CD4-positive, alpha-beta T cell (primary cell): ENCODE measurements at regions not wholly inside any gene's neighbourhood (a gene's known extent, or its start where the extent isn't known, plus 50 kb on each side); places are given as distances from the start of the nearest gene placed in this dataset.
A peak's percentile ranks its signal among the peaks of the same experiment; 100 is the strongest.
"Not testable (repeated sequence)": the region's sequence is repeated elsewhere in the genome, so short reads cannot be mapped to it uniquely, and the experiment has no call there.

ENCODE experiments used
- ATAC-seq: fragments of 200-7000 bp; cut with Tn5 transposase; one replicate; pipeline ENCODE4 v1.10.0; 2022; ENCODE audit warnings: mild to moderate bottlenecking; ENCODE audit not compliant: poor library complexity
- CTCF ChIA-PET: fragments of 350-600 bp; sonication (Branson Sonifier 250); formaldehyde crosslinking; loops from one replicate; lab custom pipeline; 2021; ENCODE audit warnings: antibody characterized with exemption, inconsistent platforms; lab: Charles Lee
- POLR2A ChIA-PET: fragments of 350-600 bp; sonication (Branson Sonifier 250); formaldehyde crosslinking; loops from one replicate; lab custom pipeline; 2021; ENCODE audit warnings: antibody characterized with exemption, inconsistent platforms; lab: Charles Lee
- DNase-seq, 14 experiments: peaks; one replicate each; pipeline ENCODE4 v3.0.0-alpha.2; 2013 to 2020; ENCODE audit warnings: mixed read lengths in 2 of 14
- H3K27ac ChIP-seq, 2 donors: one replicate each; pipeline versions ENCODE4 v1.5.1 to v1.7.0; 2013; ENCODE audit warnings: low read length in 2 of 2, low read depth in 1 of 2, mild to moderate bottlenecking in 1 of 2
- H3K27me3 ChIP-seq, 2 experiments: 1 replicate in 1 of 2; 2 replicates in 1 of 2; pipeline versions ENCODE4 v1.6.1 to v1.7.0; 2013; ENCODE audit warnings: low read length in 2 of 2, control low read depth in 1 of 2, mild to moderate bottlenecking in 1 of 2, moderate library complexity in 1 of 2; ENCODE audit not compliant: insufficient read depth in 2 of 2, control insufficient read depth in 1 of 2
- H3K36me3 ChIP-seq: one replicate; pipeline ENCODE4 v1.6.1; 2013; ENCODE audit warnings: low read length, control low read depth; ENCODE audit not compliant: insufficient read depth
- H3K4me1 ChIP-seq: one replicate; pipeline ENCODE4 v1.6.1; 2013; ENCODE audit warnings: low read length, control low read depth; ENCODE audit not compliant: insufficient read depth
- H3K4me3 ChIP-seq: one replicate; pipeline ENCODE4 v1.5.1; 2013; ENCODE audit warnings: mild to moderate bottlenecking, low read length, moderate library complexity
- H3K9me3 ChIP-seq, 2 experiments: 1 replicate in 1 of 2; 2 replicates in 1 of 2; pipeline versions ENCODE4 v1.6.1 to v1.7.0; 2013; ENCODE audit warnings: low read length in 2 of 2, mild to moderate bottlenecking in 2 of 2, control low read depth in 1 of 2, moderate library complexity in 1 of 2; ENCODE audit not compliant: control insufficient read depth in 1 of 2, insufficient read depth in 1 of 2
- H3K27ac Mint-ChIP-seq: one replicate; pipeline ENCODE4 v1.8.0; 2020; ENCODE audit warnings: mixed read lengths
- H3K27me3 Mint-ChIP-seq: one replicate; pipeline ENCODE4 v1.8.0; 2021; ENCODE audit warnings: mixed read lengths
- H3K36me3 Mint-ChIP-seq: one replicate; pipeline ENCODE4 v1.8.0; 2021; ENCODE audit warnings: low read depth, mixed read lengths
- H3K4me1 Mint-ChIP-seq: one replicate; pipeline ENCODE4 v1.8.0; 2021; ENCODE audit warnings: low read depth, mixed read lengths
- H3K4me3 Mint-ChIP-seq: one replicate; pipeline ENCODE4 v1.8.0; 2020; ENCODE audit warnings: mild to moderate bottlenecking, mixed read lengths
- H3K9me3 Mint-ChIP-seq: one replicate; pipeline ENCODE4 v1.8.0; 2020; ENCODE audit warnings: mixed read lengths
- intact Hi-C, 2 experiments: fragments of 100-400 bp; cut with DNase I in 1 of 2; cut with micrococcal nuclease in 1 of 2; formaldehyde crosslinking; loops; one replicate each; pipeline versions ENCODE4 v1.15.1 to v1.9.0; 2023 to 2025; cut with DNase I, micrococcal nuclease
- TF ChIP-seq, protein P1 (sequence below): fragments of 200-600 bp; IDR thresholded peaks from one replicate; pipeline ENCODE4 v1.8.0; 2022; ENCODE audit warnings: antibody characterized with exemption, mild to moderate bottlenecking

DNA sequence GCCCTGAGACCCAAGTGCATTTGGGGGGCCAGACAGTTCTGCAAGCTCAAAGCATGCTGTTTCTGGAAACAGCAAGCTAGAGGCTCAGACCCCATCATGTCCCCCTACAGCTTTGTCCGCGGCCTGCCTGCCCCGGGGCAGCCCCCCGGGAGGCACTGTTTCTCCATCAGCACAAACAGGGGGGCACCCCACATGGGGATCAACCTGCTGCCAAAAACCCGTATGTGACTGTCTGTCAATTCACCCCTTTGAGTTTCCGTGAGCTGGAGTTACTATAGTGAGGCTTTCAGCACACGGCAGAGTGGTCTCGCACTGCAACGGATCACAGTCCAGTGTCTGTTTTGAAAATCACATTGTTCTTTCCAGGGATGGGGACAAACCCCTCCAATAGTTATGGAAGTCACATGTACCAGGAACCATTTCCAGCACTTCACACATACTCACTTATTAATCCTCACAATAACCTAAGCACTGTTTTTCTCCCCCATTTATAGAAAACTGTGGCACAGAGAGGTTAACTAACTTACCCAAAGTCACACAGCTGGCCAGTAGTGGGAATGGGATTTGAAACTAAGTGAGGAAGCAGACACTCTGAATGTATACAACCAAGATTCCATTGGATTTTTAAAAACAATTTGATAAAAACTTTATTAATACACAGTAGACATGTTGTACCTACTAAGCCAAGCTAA is 269.0 kb downstream of the C16orf95 start:
- POLR2A ChIA-PET, result no interaction called here
- H3K27me3 ChIP-seq, result peaks cover 0 to 2% of the 10 kb centered on the region in 2 experiments
- CTCF ChIA-PET, result no interaction called here
- H3K4me3 Mint-ChIP-seq, result no peak overlapping the region
- intact Hi-C loops, result no loop called here
- TF ChIP-seq, protein P1, sequence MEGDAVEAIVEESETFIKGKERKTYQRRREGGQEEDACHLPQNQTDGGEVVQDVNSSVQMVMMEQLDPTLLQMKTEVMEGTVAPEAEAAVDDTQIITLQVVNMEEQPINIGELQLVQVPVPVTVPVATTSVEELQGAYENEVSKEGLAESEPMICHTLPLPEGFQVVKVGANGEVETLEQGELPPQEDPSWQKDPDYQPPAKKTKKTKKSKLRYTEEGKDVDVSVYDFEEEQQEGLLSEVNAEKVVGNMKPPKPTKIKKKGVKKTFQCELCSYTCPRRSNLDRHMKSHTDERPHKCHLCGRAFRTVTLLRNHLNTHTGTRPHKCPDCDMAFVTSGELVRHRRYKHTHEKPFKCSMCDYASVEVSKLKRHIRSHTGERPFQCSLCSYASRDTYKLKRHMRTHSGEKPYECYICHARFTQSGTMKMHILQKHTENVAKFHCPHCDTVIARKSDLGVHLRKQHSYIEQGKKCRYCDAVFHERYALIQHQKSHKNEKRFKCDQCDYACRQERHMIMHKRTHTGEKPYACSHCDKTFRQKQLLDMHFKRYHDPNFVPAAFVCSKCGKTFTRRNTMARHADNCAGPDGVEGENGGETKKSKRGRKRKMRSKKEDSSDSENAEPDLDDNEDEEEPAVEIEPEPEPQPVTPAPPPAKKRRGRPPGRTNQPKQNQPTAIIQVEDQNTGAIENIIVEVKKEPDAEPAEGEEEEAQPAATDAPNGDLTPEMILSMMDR, result no peak
- no peaks in the 10 kb centered on the region for H3K9me3 Mint-ChIP-seq
- DNase-seq (no peak), ATAC-seq (no peak)
- H3K36me3 ChIP-seq, result no peaks in the 10 kb centered on the region
- peaks cover 0 to 2% of the 10 kb centered on the region in 2 experiments for H3K9me3 ChIP-seq
- H3K27me3 Mint-ChIP-seq, result peaks cover 12% of the 10 kb centered on the region
- no peaks in the 10 kb centered on the region for H3K36me3 Mint-ChIP-seq
- H3K4me3 ChIP-seq, result no peak overlapping the region
- H3K4me1 Mint-ChIP-seq, result no peaks in the 10 kb centered on the region
- H3K27ac Mint-ChIP-seq, result no peak overlapping the region
- no peak overlapping the region for H3K27ac ChIP-seq
- no peaks in the 10 kb centered on the region for H3K4me1 ChIP-seq

DNA sequence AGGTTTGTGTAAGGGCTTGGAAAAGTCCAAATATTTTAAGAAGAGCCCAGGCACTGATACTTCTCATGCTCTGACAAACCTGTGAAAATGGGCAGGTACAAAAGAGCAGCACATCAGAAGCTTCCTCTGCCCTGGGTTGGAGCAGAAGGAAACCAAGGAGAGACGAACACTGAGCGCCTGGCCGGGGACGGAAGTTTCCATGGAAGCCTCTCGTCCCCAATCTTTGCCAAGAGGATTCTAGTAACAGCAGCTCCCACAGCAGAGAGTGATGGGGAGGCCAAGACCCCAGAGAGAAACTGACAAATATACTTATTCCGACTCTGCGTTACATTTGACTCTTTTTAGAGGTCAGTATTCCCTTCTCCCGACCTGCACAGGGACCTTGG is 268.5 kb downstream of the C16orf95 start:
- no peak overlapping the region for H3K27ac Mint-ChIP-seq
- POLR2A ChIA-PET, result no interaction called here
- H3K27me3 Mint-ChIP-seq, result peaks cover 13% of the 10 kb centered on the region
- Histone ChIP-seq H3K27me3 (peaks cover 0 to 7% of the 10 kb centered on the region in 2 experiments), H3K36me3 (no peaks in the 10 kb centered on the region), H3K27ac (no peak overlapping the region), H3K9me3 (peaks cover 0 to 8% of the 10 kb centered on the region in 2 experiments), H3K4me3 (no peak overlapping the region), H3K4me1 (no peaks in the 10 kb centered on the region)
- CTCF ChIA-PET, result no interaction called here
- H3K4me3 Mint-ChIP-seq, result no peak overlapping the region
- intact Hi-C loops, result no loop called here
- H3K36me3 Mint-ChIP-seq, result no peaks in the 10 kb centered on the region
- TF ChIP-seq, protein P1, result no peak
- H3K9me3 Mint-ChIP-seq, result no peaks in the 10 kb centered on the region
- no peak for DNase-seq
- no peaks in the 10 kb centered on the region for H3K4me1 Mint-ChIP-seq
- no peak for ATAC-seq

DNA sequence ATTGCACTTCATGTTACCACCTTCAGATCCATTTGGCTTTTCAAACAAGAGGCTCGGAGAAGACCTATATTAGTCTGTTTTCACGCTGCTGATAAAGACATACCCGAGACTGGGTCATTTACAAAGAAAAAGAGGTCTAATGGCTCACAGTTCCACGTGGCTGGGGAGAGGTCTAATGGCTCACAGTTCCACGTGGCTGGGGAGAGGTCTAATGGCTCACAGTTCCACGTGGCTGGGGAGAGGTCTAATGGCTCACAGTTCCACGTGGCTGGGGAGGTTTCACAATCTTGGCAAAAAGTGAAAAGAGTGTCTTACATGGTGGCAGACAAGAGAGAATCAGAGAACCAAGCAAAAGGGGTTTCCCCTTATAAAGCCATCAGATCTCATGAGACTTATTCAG is 268.0 kb downstream of the C16orf95 start:
- CTCF ChIA-PET, H3K27ac Mint-ChIP-seq: not testable (repeated sequence)

DNA sequence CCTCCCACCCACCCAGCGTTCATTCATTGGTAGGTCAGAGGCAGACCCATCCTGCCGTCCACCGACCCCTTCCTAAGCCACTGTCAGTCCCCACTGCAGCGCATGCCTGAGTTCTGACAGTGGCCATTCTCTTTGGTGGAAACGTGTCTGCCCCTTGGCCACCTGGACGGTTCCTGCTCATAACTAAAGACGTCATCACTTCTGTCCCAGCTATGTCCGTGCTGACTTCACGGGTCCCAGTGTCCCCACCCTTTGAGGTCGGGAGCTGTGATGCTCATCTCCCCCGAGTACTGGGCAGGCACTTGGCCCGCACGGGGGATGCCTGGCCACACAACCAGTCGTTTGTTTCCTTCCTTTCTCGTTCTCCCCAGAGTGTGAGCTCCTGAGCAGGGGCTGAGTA is 267.1 kb downstream of the C16orf95 start:
- DNase-seq (peak in 1 of 14 experiments; percentile 2), ATAC-seq (no peak)
- H3K4me3 Mint-ChIP-seq, result no peak overlapping the region
- H3K36me3 ChIP-seq, result no peaks in the 10 kb centered on the region
- H3K9me3 Mint-ChIP-seq, result no peaks in the 10 kb centered on the region
- ChIA-PET POLR2A (no interaction called here), CTCF (no interaction called here)
- TF ChIP-seq, protein P1, result no peak
- H3K4me3 ChIP-seq, result no peak overlapping the region
- intact Hi-C loops, result no loop called here
- H3K27ac Mint-ChIP-seq, result no peak overlapping the region
- H3K9me3 ChIP-seq, result peaks cover 0 to 9% of the 10 kb centered on the region in 2 experiments
- H3K36me3 Mint-ChIP-seq, result no peaks in the 10 kb centered on the region
- H3K27me3 Mint-ChIP-seq, result peaks cover 23% of the 10 kb centered on the region
- H3K27ac ChIP-seq, result no peak overlapping the region
- H3K27me3 ChIP-seq, result peaks cover 0 to 17% of the 10 kb centered on the region in 2 experiments
- no peaks in the 10 kb centered on the region for H3K4me1 Mint-ChIP-seq
- H3K4me1 ChIP-seq, result no peaks in the 10 kb centered on the region

More for the DNA sequence above, 268.0 kb downstream of the C16orf95 start:
- H3K4me3 Mint-ChIP-seq, H3K9me3 ChIP-seq, H3K36me3 ChIP-seq, H3K4me3 ChIP-seq, H3K4me1 ChIP-seq, H3K36me3 Mint-ChIP-seq, POLR2A ChIA-PET, DNase-seq, H3K9me3 Mint-ChIP-seq, intact Hi-C loops, H3K4me1 Mint-ChIP-seq, H3K27ac ChIP-seq, ATAC-seq: not testable (repeated sequence)
- H3K27me3 ChIP-seq, result peaks cover 0 to 12% of the 10 kb centered on the region in 2 experiments
- peaks cover 14% of the 10 kb centered on the region for H3K27me3 Mint-ChIP-seq
